Kasumi-1 (cell line): ENCODE measurements at regions not wholly inside any gene's neighbourhood (a gene's known extent, or its start where the extent isn't known, plus 50 kb on each side); places are given as distances from the start of the nearest gene placed in this dataset.

Experiments
- DNase-seq, 2 experiments: peaks; one replicate each; lab custom pipeline; 2025; lab: John Stamatoyannopoulos, UW

GRCh38 chr2:120866071-120866470 is 130.4 kb downstream of the GLI2 start:
- no peak for DNase-seq

DNA sequence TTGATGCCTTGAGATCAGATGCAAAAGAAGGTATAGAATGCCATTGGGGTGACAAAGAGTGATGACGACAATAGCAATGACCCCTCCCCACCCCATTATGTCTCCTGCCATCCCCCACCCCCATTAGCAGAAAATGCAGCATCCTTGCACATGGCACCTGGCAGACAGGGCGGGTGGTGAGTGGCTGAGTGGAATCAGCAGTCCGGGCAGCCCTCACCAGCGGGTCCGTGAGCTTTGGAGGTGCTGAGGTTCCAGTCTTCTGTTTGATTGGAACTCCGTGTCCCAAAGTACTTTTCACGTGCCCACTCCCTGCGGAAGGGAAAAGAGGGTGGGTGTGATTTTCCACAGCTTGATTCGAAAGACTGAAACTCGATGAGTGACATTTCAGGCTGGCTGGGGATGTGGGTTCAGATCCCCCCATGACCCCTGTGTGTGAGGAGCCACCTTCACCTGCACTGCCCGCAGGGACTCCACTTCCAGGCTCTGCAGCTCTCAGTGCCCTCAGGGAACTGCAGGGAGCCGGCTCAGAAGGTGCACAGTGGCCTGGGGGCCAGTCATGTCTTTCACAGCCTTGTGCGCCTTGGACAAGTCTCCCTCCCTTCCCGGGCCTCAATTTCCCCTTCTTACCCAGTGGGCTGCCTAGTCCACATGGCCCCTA is 130.9 kb downstream of the GLI2 start:
- no peak for DNase-seq

DNA sequence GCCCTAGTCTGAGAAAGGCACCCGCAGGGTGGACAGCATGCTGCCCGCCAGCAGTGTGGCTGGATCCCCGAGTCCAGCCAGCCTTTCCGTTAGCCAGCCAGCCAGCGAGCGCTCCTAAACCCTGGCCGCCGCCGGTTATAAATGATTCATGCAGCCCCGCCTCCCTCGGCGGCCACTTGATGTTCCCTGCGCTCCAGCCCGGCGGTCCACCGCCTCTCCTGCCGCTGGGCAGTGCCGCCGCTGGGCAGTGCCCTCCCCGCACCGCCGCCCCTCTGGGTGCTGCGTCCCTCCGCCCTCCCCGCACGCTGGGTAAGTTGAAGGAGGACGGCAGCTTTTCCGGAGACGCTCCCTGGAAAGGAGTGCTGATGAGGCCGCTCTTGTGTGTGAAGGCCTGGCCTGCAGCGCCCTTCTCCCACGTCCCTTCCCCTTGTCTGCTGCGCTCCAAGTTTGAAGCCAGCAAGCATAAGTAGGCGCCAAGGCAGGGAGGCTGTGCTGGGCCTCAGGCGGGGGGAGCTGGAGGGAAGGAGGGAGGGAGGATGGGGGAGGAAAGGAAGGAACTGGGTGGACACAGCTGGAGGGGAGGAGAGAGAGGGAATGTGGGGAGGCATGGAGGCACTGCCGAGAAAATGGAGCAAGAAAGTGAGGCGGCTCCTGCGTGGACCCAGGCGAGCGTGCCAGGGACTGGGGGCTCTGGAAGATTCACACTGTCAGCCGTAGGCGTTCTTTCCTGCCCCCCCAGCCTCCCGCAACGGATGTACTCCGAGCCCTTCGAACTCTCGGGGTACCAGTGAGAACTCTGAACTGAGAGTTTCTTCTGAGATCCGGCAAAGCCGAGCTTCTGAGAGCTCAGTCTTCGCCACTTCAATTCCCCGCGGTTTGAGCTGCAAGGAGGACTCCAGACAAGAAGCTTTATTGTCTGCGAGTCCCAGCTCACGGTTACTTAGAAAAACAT is 131.9 kb downstream of the GLI2 start:
- DNase-seq = no peak

- DNase-seq = no peak
Observed at GRCh38 chr2:120868366-120868765, 132.7 kb downstream of the GLI2 start.

DNA sequence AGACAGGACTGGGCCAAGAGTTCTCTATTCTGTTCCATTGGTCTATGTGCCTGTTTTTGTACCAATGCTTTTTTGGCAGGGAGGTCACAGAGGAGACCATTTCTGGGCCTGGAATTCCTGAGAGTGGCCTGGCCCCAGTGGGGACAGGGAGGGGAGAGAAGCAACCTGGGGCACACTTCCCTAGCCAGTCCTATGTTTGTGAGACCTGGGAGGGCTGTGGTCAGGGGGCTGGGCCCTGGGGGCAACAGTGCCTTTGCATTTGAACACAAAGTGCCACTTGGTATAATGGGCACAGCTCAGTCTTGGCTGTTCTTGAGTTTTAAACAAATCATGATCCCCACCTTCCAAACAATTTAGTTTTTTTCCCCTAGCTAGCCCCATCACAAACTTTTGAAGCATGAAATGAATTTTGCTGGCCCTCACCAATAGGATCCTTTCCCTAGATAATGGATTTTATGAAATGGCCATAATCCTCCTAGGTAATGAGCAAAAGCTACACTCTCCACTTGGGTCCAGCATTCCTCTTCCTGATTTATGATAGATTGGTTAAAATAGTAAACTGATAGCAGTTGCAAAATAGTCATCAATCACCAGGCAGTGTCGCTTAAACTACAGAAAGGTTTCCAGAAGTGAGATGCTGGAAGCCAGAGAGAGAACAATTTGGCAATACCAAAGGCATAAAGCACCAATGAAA is 133.5 kb downstream of the GLI2 start:
- DNase-seq = no peak

DNA sequence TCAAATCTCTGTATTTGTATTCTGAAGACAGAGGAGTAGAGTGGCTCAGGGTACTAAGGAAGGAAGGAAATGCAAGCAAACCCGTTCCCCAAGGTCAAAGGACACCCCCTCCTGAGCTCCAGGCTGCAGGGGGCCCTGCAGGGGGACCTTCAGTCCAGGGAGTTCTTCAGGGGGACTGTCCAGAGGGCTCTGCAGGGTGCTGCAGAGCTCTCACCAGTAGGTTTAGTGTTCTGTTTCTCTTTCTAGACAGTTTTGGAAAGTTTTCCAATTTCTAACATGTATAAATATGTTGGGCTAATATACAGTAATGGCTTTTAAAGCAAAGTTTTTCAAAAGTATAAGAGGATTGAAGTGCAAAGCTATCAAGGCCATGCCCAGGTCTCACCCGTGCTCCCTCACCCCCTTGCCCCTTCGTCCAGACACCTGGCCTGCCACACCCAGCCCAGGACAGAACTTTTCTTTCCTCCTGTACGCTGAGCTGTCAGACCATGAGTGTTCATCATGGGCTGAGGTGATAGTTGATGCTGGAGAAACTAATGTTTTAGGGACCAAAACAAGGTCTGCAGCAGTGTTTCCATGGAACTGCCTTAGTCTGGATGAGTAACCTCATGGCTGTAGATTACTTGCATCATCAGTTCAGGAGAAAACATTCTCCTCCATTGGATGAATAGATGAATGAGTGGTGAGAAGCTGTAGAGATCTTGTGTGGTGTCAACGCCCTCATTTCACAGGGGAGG is 134.2 kb downstream of the GLI2 start:
- DNase-seq = no peak

- no peak for DNase-seq
Observed at GRCh38 chr2:120870467-120870788, 134.8 kb downstream of the GLI2 start.

- DNase-seq = no peak
Observed at GRCh38 chr2:120871016-120871635, 135.5 kb downstream of the GLI2 start.

- no peak for DNase-seq
Observed at GRCh38 chr2:120871881-120872620, 136.4 kb downstream of the GLI2 start.

GRCh38 chr2:120873958-120874887 is 138.6 kb downstream of the GLI2 start:
- DNase-seq = no peak

- DNase-seq = no peak
Observed at GRCh38 chr2:120874888-120875275, 139.2 kb downstream of the GLI2 start.

GRCh38 chr2:120875431-120875830 is 139.8 kb downstream of the GLI2 start:
- DNase-seq = no peak

DNA sequence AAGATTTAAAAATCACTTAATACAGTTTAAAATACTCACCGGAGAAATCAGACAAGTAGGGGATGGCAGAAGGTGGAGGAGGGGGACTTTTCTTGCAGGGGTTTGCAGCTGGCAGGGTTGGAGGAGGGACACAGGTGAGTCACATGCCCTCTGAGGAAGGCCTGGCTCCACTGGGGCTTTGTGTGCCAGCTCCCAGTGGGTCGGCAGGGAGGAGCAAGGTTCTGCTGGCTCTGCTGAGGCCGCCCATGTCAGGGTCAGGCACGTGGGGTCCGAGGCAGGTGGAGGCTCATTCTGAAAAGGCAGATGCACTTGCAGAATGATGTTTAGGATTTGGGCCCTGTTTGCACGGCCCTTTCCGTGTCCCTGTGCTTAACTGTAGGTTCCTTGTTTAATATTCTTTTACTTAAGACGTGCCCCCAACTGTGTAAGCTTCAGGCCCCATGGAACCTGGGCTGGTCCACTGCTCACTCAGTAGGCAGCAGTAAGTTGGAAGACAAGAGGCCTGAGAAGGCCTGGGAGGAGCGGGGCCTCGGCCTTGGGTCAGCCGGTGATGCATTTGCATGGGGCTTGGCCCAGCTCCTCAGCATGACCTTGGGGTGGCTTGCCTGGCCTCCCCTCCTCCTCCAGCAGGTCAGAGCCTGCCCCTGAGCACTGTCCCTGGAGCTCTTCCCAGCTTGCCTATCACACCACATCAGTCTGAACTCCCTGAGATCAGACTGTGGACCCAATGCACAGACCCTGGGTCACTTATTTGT is 141.0 kb downstream of the GLI2 start:
- no peak for DNase-seq

GRCh38 chr2:120877409-120877808 is 141.7 kb downstream of the GLI2 start:
- no peak for DNase-seq

GRCh38 chr2:120878970-120879369 is 143.3 kb downstream of the GLI2 start:
- no peak for DNase-seq

GRCh38 chr2:120879431-120880295 is 144.0 kb downstream of the GLI2 start:
- no peak for DNase-seq

- no peak for DNase-seq
Observed at GRCh38 chr2:120880381-120880780, 144.7 kb downstream of the GLI2 start.
